Stimulated activated CD8-positive, alpha-beta memory T cell treated with anti-CD3 and anti-CD28 coated beads, Interleukin-12 subunit alpha, Interleukin-12 subunit beta, amount 100 ng/mL, for 24 hours (primary cell): ENCODE measurements at regions not wholly inside any gene's neighbourhood (a gene's known extent, or its start where the extent isn't known, plus 50 kb on each side); places are given as distances from the start of the nearest gene placed in this dataset.
"Not testable (repeated sequence)": the region's sequence is repeated elsewhere in the genome, so short reads cannot be mapped to it uniquely, and the experiment has no call there.

Experiments
- DNase-seq: peaks from one replicate; pipeline ENCODE4 v3.0.0-alpha.2; 2020; ENCODE audit errors: extremely low read depth

DNA sequence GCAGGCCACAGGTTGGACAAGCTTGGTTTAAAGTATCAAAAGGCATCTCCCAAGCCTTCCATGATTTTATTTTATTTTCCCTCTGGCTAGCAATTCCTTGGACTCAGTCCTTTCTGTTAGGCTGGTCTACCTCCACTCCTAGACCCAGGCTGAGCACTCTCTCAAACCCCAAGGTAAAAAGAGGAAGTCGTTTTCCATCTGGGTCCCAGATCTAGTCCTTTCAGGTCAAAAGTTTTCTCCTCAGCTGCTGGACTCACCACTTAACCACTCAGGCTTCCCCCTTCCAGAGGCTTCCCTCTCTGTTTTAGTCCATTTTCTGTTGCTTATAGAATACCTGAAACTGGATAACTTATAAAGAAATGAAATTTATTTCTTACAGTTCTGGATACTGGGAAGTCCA, 252.3 kb upstream of the MKLN1 start:
- DNase-seq = no peak

GRCh38 chr7:131076032-131076431, 251.6 kb upstream of the MKLN1 start:
- DNase-seq = no peak

- no peak for DNase-seq
Measured at GRCh38 chr7:131076711-131077181, 250.9 kb upstream of the MKLN1 start.

GRCh38 chr7:131077735-131078134, 249.9 kb upstream of the MKLN1 start:
- DNase-seq = no peak

GRCh38 chr7:131080754-131081153, 246.9 kb upstream of the MKLN1 start:
- no peak for DNase-seq

GRCh38 chr7:131081308-131081707, 246.4 kb upstream of the MKLN1 start:
- DNase-seq = no peak

DNA sequence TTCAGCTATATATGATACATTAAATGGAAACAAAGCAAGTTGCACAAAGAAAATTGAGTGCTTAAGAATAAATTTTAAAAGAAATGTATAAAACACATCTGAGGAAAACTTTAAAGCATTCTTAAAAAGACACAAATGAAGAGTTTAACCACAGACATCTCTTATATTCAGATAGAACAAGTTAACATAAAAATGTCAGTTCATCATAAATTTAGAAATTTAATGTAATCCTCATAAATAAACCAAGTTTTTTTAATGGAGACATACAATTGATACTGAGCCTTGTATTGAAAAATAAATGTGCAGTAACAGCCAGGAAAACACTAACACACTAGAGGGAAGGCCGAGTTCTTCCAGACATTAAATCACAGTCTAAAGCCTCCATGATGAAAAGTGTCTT, 243.9 kb upstream of the MKLN1 start:
- DNase-seq = no peak

DNA sequence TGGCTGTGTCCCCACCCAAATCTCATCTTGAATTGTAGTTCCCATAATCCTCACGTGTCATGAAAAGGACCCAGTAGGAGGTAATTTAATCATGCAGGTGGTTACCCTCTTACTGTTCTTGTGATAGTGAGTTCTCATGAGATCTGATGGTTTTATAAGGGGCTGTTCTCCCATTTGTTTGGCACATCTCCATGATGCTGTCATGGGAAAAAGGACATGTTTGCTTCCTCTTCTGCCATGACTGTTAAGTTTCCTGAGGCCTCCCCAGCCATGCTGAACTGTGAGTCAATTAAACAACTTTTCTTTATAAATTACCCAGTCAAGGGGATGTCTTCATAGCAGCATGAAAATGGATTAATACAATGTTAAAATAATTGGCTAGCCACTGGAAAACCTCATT, 243.3 kb upstream of the MKLN1 start:
- DNase-seq = not testable (repeated sequence)

GRCh38 chr7:131087756-131088658, 239.7 kb upstream of the MKLN1 start:
- no peak for DNase-seq

- no peak for DNase-seq
Measured at GRCh38 chr7:131090188-131090587, 237.5 kb upstream of the MKLN1 start.

- DNase-seq = no peak
Measured at GRCh38 chr7:131090886-131091692, 236.6 kb upstream of the MKLN1 start.

DNA sequence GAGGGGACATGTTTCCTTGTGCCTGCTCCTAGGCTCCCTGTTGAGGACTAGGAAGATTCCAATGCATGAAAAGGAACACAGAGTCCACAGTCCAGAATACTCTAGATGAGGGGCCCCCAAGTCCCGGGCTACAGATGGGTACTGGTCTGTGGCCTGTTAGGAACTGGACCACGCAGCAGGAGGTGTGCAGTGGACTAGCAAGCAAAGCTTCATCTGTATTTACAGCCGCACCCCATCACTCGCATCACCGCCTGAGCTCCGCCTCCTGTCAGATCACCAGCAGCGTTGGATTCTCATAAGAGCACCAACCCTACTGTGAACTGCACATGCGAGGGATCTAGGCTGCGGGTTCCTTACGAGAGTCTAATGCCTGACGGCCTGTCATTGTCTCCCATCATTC, 233.0 kb upstream of the MKLN1 start:
- no peak for DNase-seq

DNA sequence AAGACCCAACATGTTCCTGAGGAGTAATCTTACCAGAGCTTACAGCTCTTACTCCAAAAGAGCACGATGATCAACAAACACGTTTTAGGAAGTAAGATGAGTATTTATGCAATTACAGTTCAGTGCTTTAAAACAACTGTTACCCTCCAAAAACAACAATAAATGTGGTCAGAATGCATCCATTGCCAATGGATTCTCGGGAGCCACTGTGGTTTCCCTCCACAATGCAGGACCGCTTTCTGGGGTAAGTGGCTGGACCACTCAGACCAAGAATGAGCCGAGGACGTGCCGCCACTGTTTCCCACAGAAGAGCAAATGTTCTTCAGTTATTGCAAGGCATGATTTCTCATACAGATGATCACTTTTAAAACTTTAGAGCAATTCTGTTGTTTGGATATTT, 232.3 kb upstream of the MKLN1 start:
- no peak for DNase-seq

DNA sequence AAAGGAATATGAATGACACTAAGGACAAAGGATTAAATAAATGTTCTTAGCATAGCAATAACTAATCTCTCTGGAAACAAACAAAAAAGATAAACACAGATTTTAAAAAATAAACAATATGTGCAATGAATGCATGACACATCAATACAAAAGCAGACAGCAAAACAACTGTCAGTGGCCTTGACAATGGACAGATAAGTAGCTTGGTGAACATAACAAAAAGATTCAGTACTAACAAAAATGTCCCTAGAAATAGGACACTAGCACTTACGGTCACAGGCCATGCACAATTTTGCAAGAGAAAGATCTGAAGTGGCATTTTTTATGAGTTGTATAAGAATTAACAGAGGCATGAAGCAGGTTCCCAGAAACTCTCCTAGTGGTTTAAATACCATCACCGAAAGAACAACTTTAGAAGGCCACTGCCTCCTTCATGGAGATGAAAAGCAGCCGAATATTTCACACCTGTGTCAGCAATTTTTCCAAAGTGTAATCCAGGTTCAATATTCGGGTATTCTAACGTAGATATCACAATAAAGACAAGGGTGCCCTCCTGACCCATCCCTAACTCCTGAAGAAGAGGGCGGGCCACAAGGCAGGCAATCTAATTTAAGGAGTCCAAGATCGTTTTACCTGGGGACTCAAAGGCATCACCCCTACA, 231.3 kb upstream of the MKLN1 start:
- DNase-seq = no peak

DNA sequence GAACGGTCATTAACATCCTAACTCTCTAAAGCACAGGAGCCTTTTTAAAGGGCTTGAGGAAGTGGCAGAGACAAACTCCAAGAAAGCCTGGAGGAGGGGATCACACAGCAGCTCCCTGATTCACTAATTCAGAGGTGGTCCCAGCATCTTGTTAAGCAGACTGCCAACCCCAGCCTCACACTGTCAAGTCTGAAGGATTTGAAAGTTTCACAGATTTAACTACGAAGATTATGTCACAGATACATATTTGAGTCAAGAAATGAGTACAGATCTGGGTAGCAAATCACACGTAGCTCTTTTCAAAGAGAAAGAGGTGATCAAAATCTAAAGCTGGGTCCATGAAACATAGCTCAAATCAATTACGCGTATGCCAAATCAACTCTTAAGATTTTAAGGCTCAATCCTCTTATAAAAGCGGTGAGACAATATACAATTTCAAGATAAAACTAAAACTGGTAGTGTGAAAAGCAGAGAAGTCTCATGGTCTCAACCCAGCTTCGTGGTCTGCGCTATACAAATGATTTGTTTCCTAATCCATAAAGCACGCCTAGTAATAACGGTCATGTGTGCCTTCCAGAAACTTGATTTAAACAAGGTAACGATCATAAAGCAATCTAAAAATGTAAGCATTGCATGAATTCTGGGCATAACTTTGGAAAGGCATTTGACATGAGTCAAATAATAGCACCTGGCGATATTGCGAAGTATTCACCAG, 229.9 kb upstream of the MKLN1 start:
- no peak for DNase-seq

GRCh38 chr7:131098527-131098926, 229.1 kb upstream of the MKLN1 start:
- no peak for DNase-seq

- DNase-seq = no peak
Measured at GRCh38 chr7:131100357-131101054, 227.2 kb upstream of the MKLN1 start.

DNA sequence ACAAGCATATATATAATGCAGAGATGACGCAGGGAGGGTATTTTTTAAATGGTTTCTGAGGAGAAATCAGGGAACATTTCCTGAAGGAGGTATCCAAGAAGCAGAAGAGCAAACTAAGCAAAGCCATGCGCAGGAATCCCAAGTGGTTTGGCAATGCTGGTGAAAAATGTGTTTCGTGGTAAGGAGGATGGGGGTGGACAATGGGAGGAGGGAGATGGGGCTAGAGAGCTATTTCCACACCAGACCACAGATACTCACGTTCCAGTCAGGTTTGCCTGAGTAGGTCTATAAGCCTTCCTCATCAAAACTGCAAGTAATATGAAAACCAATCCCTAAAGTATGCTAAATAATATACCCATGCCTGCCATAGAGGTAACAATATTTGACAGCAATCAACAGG, 223.7 kb upstream of the MKLN1 start:
- DNase-seq = no peak

DNA sequence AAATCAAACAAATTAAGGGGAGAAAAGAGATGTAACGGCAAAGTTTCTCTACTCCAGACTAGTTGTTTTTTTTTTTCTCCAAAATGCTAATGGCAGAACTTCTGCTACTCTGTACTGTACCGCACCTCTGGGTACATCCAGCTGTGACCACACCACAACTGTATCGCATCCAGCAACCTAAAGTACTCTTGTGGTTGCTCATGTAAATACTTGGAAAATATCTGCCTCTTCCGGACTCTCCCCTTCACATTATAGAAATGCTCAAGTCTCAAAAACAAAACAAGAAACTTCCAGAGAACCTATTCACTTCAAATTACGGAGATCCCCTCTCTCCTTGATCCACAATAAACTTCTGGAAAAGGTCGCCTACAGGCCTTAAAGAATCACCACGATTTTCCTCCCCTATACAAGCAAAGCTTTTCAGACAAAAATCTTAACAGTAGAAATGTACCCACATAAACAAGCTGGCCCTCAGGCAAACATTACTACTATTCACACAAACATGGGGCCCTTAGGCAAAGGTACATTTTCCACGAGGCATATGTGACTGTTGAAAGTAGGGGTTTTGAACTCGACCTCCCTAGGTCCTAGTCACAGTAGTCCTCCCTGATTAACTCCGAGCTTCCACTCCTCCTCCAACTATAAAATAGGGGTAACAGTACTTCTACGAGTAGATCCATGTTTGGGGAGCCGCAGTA, 222.9 kb upstream of the MKLN1 start:
- no peak for DNase-seq

DNA sequence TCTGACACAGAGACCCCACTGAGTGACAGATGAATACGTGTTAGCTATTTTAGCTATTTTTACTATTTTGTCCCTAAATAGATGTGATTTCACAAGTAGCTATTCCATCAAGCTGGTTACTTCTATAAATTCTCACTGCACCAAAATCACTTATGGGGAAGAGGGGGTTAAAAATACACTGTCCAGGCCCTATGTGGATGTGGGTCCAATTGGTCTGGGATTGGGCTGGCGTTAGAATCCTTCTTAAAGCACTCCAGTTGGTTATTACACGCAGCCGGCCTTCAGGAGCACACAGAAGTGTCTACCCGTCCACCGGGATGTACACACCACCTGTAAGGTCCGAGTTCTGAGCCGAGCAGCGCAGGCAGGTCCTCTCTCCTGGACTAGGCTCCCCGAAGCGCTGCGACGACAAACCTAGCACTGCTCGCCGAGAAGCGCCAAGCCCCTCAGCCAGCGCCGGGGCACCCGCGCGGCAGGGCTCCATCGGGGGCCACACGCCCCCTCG, 222.3 kb upstream of the MKLN1 start:
- no peak for DNase-seq
